GM21529 (cell line): ENCODE measurements at regions not wholly inside any gene's neighbourhood (a gene's known extent, or its start where the extent isn't known, plus 50 kb on each side); places are given as distances from the start of the nearest gene placed in this dataset.
A peak's percentile ranks its signal among the peaks of the same experiment; 100 is the strongest.

Experiments
- ATAC-seq: cut with Tn5 transposase; IDR thresholded peaks from one replicate; pipeline ENCODE4 v1.9.1; 2021; ENCODE audit not compliant: unreplicated experiment

- ATAC-seq, result no peak
Observed at GRCh38 chr20:43863821-43864544, 50.7 kb upstream of the TOX2 start.

- ATAC-seq, result no peak
Observed at GRCh38 chr20:43863330-43863729, 51.3 kb upstream of the TOX2 start.

- no peak for ATAC-seq
Observed at GRCh38 chr20:43862438-43862837, 52.2 kb upstream of the TOX2 start.

GRCh38 chr20:43859994-43860393 lies 54.7 kb upstream of the TOX2 start:
- ATAC-seq, result no peak

GRCh38 chr20:43857932-43858331 lies 56.7 kb upstream of the TOX2 start:
- no peak for ATAC-seq

- ATAC-seq, result no peak
Observed at GRCh38 chr20:43857127-43857526, 57.5 kb upstream of the TOX2 start.

- no peak for ATAC-seq
Observed at GRCh38 chr20:43855803-43856202, 58.8 kb upstream of the TOX2 start.

- ATAC-seq, result no peak
Observed at GRCh38 chr20:43853918-43854317, 60.7 kb upstream of the TOX2 start.

GRCh38 chr20:43853174-43853803 lies 61.4 kb upstream of the TOX2 start:
- ATAC-seq, result no peak

GRCh38 chr20:43849496-43850186 lies 65.0 kb upstream of the TOX2 start:
- no peak for ATAC-seq

GRCh38 chr20:43846516-43846905 lies 68.1 kb upstream of the TOX2 start:
- ATAC-seq, result no peak

GRCh38 chr20:43844778-43845614 lies 69.7 kb upstream of the TOX2 start:
- ATAC-seq, result no peak

GRCh38 chr20:43843965-43844660 lies 70.5 kb upstream of the TOX2 start:
- no peak for ATAC-seq

GRCh38 chr20:43843096-43843964 lies 71.3 kb upstream of the TOX2 start:
- no peak for ATAC-seq

- no peak for ATAC-seq
Observed at GRCh38 chr20:43842126-43843020, 72.3 kb upstream of the TOX2 start.

GRCh38 chr20:43840382-43841070 lies 74.1 kb upstream of the TOX2 start:
- ATAC-seq, result no peak

GRCh38 chr20:43839793-43840199 lies 74.9 kb upstream of the TOX2 start:
- peak; percentile 51 for ATAC-seq

GRCh38 chr20:43838703-43839060 lies 76.0 kb upstream of the TOX2 start:
- no peak for ATAC-seq
